Spleen (tissue), 7 donors: ENCODE measurements at regions not wholly inside any gene's neighbourhood (a gene's known extent, or its start where the extent isn't known, plus 50 kb on each side); places are given as distances from the start of the nearest gene placed in this dataset.

ENCODE experiments used
- POLR2A ChIP-seq, 3 donors: fragments of 450-650 bp; IDR thresholded peaks; one replicate each; pipeline ENCODE4 v1.5.1; 2017; ENCODE audit warnings: antibody characterized with exemption in 3 of 3, mild to moderate bottlenecking in 1 of 3
- POLR2AphosphoS5 ChIP-seq, 3 donors: sonication (generic); formaldehyde crosslinking; IDR thresholded peaks; one replicate each; pipeline ENCODE4 v1.5.1; 2017; ENCODE audit warnings: antibody characterized with exemption in 3 of 3
- TF ChIP-seq, protein P1 (sequence below), 11 experiments: fragments of 200-600 bp in 7 of 11; fragments of 450-650 bp in 4 of 11; sonication (generic) in 4 of 11; IDR thresholded peaks in 8 of 11; conservative IDR thresholded peaks in 3 of 11; 1 replicate in 7 of 11; 2 replicates in 4 of 11; pipeline versions ENCODE4 v1.4.0 to v1.8.0; 2016 to 2021; ENCODE audit warnings: antibody characterized with exemption in 11 of 11, inconsistent platforms in 4 of 11, mild to moderate bottlenecking in 1 of 11
- donor health status: DM: no; HTN: no; CAD: no; lungs with moderate emphysema.
- donor health status: DM: no; HTN: no; CAD: no.
- donor health status: DM: no; HTN: no; CAD: no.

GRCh38 chr7:120123528-120123927, 149.4 kb upstream of the KCND2 start:
- TF ChIP-seq POLR2AphosphoS5 (IDR thresholded peaks at IDR 0.05) = no peak
- TF ChIP-seq, protein P1, sequence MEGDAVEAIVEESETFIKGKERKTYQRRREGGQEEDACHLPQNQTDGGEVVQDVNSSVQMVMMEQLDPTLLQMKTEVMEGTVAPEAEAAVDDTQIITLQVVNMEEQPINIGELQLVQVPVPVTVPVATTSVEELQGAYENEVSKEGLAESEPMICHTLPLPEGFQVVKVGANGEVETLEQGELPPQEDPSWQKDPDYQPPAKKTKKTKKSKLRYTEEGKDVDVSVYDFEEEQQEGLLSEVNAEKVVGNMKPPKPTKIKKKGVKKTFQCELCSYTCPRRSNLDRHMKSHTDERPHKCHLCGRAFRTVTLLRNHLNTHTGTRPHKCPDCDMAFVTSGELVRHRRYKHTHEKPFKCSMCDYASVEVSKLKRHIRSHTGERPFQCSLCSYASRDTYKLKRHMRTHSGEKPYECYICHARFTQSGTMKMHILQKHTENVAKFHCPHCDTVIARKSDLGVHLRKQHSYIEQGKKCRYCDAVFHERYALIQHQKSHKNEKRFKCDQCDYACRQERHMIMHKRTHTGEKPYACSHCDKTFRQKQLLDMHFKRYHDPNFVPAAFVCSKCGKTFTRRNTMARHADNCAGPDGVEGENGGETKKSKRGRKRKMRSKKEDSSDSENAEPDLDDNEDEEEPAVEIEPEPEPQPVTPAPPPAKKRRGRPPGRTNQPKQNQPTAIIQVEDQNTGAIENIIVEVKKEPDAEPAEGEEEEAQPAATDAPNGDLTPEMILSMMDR (IDR thresholded peaks at IDR 0.05 in 8 of 11, conservative IDR thresholded peaks at IDR 0.05 in 3 of 11) = no peak
- TF ChIP-seq POLR2A (IDR thresholded peaks at IDR 0.05) = no peak
